HG03575 (cell line): ENCODE measurements at regions not wholly inside any gene's neighbourhood (a gene's known extent, or its start where the extent isn't known, plus 50 kb on each side); places are given as distances from the start of the nearest gene placed in this dataset.
A peak's percentile ranks its signal among the peaks of the same experiment; 100 is the strongest.
"Not testable (repeated sequence)": the region's sequence is repeated elsewhere in the genome, so short reads cannot be mapped to it uniquely, and the experiment has no call there.

Source experiments
- ATAC-seq: cut with Tn5 transposase; IDR thresholded peaks from one replicate; pipeline ENCODE4 v1.9.1; 2021; ENCODE audit not compliant: unreplicated experiment, insufficient number of reproducible peaks, low FRiP score; ENCODE audit errors: extremely low read depth

GRCh38 chr4:100869276-100869675 is 351.5 kb upstream of the EMCN start:
- no peak for ATAC-seq

GRCh38 chr4:100868281-100868680 is 350.5 kb upstream of the EMCN start:
- ATAC-seq: not testable (repeated sequence)

- ATAC-seq: no peak
Observed at GRCh38 chr4:100852326-100852725, 334.5 kb upstream of the EMCN start.

GRCh38 chr4:100849319-100849718 is 331.5 kb upstream of the EMCN start:
- no peak for ATAC-seq

- ATAC-seq: peak; percentile 59
Observed at GRCh38 chr4:100848841-100849240, 331.0 kb upstream of the EMCN start.

- no peak for ATAC-seq
Observed at GRCh38 chr4:100843910-100844309, 326.1 kb upstream of the EMCN start.

- no peak for ATAC-seq
Observed at GRCh38 chr4:100842856-100843255, 325.0 kb upstream of the EMCN start.

GRCh38 chr4:100841911-100842310 is 324.1 kb upstream of the EMCN start:
- ATAC-seq: no peak

GRCh38 chr4:100839712-100840111 is 321.9 kb upstream of the EMCN start:
- no peak for ATAC-seq

- no peak for ATAC-seq
Observed at GRCh38 chr4:100838286-100838685, 320.5 kb upstream of the EMCN start.

GRCh38 chr4:100836929-100837328 is 319.1 kb upstream of the EMCN start:
- no peak for ATAC-seq

GRCh38 chr4:100834616-100835015 is 316.8 kb upstream of the EMCN start:
- no peak for ATAC-seq

- no peak for ATAC-seq
Observed at GRCh38 chr4:100833906-100834305, 316.1 kb upstream of the EMCN start.

- ATAC-seq: no peak
Observed at GRCh38 chr4:100828986-100829685, 311.3 kb upstream of the EMCN start.

- ATAC-seq: no peak
Observed at GRCh38 chr4:100828364-100828763, 310.5 kb upstream of the EMCN start.

GRCh38 chr4:100827756-100828155 is 309.9 kb upstream of the EMCN start:
- no peak for ATAC-seq

GRCh38 chr4:100826808-100827548 is 309.2 kb upstream of the EMCN start:
- no peak for ATAC-seq

GRCh38 chr4:100826067-100826466 is 308.2 kb upstream of the EMCN start:
- ATAC-seq: no peak

- ATAC-seq: no peak
Observed at GRCh38 chr4:100823993-100824323, 306.1 kb upstream of the EMCN start.

GRCh38 chr4:100823066-100823992 is 305.5 kb upstream of the EMCN start:
- ATAC-seq: peak; percentile 65
